GM12878 (cell line): ENCODE measurements at regions not wholly inside any gene's neighbourhood (a gene's known extent, or its start where the extent isn't known, plus 50 kb on each side); places are given as distances from the start of the nearest gene placed in this dataset.
"Not testable (repeated sequence)": the region's sequence is repeated elsewhere in the genome, so short reads cannot be mapped to it uniquely, and the experiment has no call there.

Experiments
- CTCF ChIP-seq, 3 experiments: IDR thresholded peaks in 2 of 3; conservative IDR thresholded peaks in 1 of 3; 2 replicates each; pipeline ENCODE4 v1.5.1; 2011; ENCODE audit warnings: low read depth in 3 of 3, low read length in 3 of 3, mild to moderate bottlenecking in 3 of 3, control low read depth in 2 of 3, moderate library complexity in 2 of 3, inconsistent platforms in 1 of 3, mixed read lengths in 1 of 3; ENCODE audit not compliant: control insufficient read depth in 2 of 3, insufficient read depth in 1 of 3; ENCODE audit errors: extremely low read depth in 1 of 3
- RAD21 ChIP-seq: IDR thresholded peaks from 2 replicates; pipeline ENCODE4 v1.6.1; 2011; ENCODE audit warnings: mild to moderate bottlenecking, low read depth, low read length, moderate library complexity; ENCODE audit not compliant: insufficient read depth
- ZNF274 ChIP-seq: IDR thresholded peaks from one replicate; pipeline ENCODE4 v1.8.0; 2011; ENCODE audit not compliant: insufficient read length, insufficient read depth

- TF ChIP-seq RAD21; CTCF (IDR thresholded peaks at IDR 0.05 in 2 of 3, conservative IDR thresholded peaks at IDR 0.05 in 1 of 3; ENCODE audit: control insufficient read depth in 2 of 3, extremely low read depth in 1 of 3, insufficient read depth in 1 of 3, low read depth in 3 of 3, low read length in 3 of 3); ZNF274: not testable (repeated sequence)
Measured at GRCh38 chr15:53011779-53012178, 221.6 kb upstream of the ONECUT1 start.
